ENCODE measurements at regions not wholly inside any gene's neighbourhood (a gene's known extent, or its start where the extent isn't known, plus 50 kb on each side); places are given as distances from the start of the nearest gene placed in this dataset.

- peak; percentile 78 for DNase-seq (ENCODE audit: low read depth, low spot score)
These were observed 484.5 kb upstream of the NR2F2 start for GRCh38 chr15:95845862-95846515.

DNA sequence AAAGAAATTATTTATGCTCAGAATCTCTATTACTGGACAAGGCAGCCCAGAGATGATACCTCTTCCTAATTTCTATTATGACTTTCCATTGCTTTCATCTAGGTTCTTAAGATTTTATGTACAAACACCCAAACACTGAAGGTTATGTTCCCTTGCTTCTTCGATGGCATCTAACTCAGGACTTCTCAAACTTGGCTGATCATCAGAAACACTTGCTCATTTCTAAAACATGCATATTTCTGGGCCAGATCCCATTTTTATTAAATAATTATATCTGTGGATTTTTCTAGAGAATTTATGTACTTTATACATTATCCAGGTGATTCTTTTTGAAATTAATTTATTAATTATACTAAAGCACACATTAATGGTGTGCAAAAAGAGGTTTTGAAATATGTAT lies 482.4 kb upstream of the NR2F2 start:
- DNase-seq (ENCODE audit: low read depth, low spot score) = no peak

GRCh38 chr15:95850837-95851236 lies 479.7 kb upstream of the NR2F2 start:
- no peak for DNase-seq (ENCODE audit: low read depth, low spot score)

- DNase-seq (ENCODE audit: low read depth, low spot score) = no peak
These were observed 477.1 kb upstream of the NR2F2 start for GRCh38 chr15:95853350-95853749.

GRCh38 chr15:95857124-95857757 lies 473.3 kb upstream of the NR2F2 start:
- DNase-seq (ENCODE audit: low read depth, low spot score) = no peak

DNA sequence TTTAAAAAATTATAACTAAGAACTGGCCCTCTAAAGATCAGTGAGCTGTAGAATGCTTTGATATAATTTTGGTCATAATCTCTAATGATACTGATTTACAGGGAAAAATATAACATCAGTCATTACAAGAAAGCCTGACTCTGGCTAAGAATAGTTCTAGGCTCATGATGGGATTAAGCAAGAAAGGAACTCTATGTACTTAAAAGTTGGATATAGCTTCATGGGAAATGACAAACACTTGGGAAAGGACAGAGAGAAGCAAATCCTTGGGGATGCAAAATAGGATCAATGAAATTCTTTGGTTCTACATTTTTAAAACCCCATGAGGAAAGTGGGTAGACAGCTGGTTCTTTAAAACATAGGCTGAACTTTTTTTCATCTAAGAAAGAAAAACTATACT lies 472.7 kb upstream of the NR2F2 start:
- no peak for DNase-seq (ENCODE audit: low read depth, low spot score)

- DNase-seq (ENCODE audit: low read depth, low spot score) = no peak
These were observed 470.1 kb upstream of the NR2F2 start for GRCh38 chr15:95860406-95860805.

DNA sequence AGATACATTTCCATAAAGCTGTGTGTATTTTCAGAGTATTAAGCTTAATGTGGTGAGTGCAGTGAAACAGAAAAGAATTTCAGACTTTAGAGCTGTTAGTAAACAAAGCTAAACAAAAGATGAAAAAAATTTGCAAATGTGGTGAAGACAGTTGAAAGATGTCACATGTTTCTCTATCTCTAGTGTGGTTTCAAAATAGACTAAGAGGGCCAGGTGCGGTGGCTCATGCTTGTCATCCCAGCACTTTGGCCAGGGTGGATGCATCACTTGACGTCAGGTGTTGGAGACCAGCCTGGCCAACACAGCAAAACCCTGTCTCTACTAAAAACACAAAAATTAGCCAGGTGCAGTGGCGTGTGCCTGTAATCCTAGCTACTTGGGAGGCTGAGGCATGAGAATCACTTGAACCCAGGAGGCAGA lies 466.0 kb upstream of the NR2F2 start:
- DNase-seq (ENCODE audit: low read depth, low spot score) = no peak

- DNase-seq (ENCODE audit: low read depth, low spot score) = no peak
These were observed 465.2 kb upstream of the NR2F2 start for GRCh38 chr15:95865330-95865739.

DNA sequence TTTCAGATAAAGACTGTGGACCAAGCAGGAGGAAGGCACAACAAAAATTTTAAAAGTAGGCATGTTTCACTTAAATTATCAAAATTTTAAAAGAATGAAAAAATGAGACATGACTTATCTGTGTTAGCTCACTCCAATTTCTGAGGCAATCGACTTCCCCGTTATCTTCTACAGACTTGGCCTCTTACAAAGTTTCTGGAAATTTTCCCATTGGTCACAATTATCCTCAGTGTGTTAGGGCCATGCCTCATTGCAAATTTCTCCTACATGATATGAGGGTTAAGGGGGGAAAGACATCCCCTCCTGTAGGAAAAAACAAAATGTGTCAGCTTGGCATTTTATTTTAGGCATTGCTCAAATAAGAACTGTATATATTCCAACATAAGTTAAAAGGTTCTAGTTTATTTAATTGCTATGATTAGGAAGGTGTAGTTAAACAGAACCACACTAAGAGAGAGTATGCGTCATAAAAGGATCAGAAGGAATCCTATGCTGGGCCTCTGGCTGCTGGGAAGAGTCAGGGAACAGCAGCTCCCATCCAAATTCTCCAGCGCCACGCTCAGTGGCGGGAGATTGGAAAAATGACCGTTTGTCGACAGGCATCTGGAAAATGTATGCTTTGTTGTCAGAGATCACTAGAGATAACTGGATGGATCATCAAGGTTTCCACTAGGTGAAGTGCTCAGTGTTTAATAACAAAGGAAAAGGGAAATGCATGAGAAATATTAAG lies 463.6 kb upstream of the NR2F2 start:
- no peak for DNase-seq (ENCODE audit: low read depth, low spot score)

DNA sequence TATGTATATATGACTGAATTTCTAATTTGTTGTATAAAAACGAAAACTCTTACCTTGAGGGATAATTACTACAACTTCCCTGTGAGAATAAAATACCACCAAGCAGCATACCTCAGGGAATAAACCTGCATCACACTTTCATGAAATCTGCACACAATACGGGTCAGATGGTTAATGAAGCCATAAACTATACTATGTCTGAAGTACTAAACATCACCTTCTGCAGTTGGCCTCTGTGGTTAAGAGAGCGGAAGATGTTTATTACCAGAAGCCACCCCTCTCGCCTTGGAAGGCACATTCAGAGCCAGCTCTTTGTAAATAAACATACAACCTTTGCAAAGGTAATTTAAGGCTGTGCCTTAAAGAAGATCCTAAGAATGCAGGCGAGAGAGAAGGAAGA lies 462.1 kb upstream of the NR2F2 start:
- DNase-seq (ENCODE audit: low read depth, low spot score) = no peak

- DNase-seq (ENCODE audit: low read depth, low spot score) = no peak
These were observed 461.5 kb upstream of the NR2F2 start for GRCh38 chr15:95868970-95869369.

GRCh38 chr15:95869920-95870319 lies 460.6 kb upstream of the NR2F2 start:
- DNase-seq (ENCODE audit: low read depth, low spot score) = no peak

- no peak for DNase-seq (ENCODE audit: low read depth, low spot score)
These were observed 458.1 kb upstream of the NR2F2 start for GRCh38 chr15:95872366-95872771.

DNA sequence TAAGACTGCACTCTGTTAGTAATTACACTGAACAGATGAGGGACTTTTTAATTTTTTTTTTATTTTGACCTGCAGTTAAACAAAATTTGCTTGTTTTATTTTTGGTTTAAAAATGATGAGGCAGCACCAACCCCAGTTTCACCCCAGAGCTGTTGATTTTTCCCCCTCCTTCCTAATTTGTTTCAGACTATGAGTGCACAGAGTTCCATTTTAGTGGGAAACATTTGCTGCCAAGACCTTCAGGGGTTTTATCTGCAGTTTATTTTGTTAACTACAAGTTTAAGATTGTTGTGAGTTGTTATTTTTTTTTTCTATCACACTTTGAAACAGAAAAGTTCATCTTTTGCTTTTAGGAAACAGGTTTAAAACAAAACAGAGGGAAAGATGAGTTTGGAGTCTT lies 455.9 kb upstream of the NR2F2 start:
- DNase-seq (ENCODE audit: low read depth, low spot score) = no peak

DNA sequence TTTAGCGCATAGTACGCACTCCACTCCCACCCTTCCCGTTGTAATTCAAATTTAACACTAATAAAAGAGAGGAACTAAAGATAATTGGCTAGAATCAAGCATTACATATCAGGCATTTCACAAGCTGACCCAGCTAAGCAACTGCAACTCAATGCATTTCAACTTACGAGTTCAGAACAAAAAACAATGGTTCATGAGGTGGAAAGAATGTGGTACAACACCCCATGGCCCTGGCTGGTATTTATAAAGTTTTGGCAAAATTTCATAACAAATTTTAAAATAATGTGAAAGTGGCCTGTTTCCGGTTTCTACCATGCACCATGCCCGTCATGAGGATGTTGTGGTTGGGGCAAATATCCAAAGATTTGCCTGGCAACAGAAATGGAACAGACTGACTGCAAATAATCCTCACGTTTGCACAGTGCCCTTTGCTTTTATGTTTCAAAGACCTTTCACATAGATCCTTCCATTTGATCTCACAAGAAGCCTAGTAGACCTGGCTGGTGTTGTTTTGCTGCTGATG lies 455.3 kb upstream of the NR2F2 start:
- DNase-seq (ENCODE audit: low read depth, low spot score) = no peak

DNA sequence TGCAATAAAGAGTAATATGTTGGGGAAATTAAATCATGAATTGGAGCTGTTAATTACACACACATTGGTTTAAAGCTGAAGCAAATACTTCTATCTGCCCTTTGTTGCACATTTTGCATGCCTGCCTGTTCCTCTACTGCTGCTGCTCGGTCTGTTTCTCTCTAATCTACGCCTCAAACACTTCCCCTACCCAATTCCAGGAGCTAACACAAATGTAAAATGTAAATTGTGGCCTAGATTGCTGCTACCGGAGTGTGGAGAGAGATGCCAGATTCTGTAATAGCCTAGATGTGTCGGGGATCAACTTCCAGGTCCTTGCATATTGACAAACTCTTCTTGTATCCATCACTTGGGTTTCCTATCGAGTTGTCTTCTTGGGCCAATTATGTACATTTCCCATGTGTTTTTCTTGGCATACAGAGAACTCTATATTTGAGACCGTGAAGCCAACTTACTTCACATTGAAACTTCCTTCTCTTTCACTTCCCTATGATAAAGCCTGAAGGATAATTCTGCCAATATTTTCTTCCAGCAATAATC lies 450.4 kb upstream of the NR2F2 start:
- no peak for DNase-seq (ENCODE audit: low read depth, low spot score)

GRCh38 chr15:95880630-95881029 lies 449.9 kb upstream of the NR2F2 start:
- no peak for DNase-seq (ENCODE audit: low read depth, low spot score)

- no peak for DNase-seq (ENCODE audit: low read depth, low spot score)
These were observed 447.4 kb upstream of the NR2F2 start for GRCh38 chr15:95883064-95883463.

DNA sequence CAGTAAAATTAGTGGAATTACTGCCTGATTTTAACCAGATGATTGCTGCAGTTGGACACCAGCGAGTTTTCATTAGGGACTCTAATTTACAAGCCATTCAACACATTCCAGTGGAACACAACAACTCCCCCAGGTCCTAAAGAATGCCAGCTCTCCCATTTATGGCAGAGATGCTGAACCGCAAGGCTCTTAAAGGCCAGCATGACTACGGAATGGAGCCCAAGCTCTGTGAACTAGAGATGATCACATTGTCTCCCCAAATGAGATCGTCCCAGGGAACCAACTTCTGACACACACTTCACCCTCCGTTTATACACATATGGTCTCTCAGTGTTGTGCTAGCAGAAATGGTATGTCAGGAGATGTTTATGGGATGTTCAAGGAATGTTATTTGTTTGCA lies 446.2 kb upstream of the NR2F2 start:
- DNase-seq (ENCODE audit: low read depth, low spot score) = no peak

- DNase-seq (ENCODE audit: low read depth, low spot score) = no peak
These were observed 442.7 kb upstream of the NR2F2 start for GRCh38 chr15:95887666-95888390.

GRCh38 chr15:95888762-95889161 lies 441.7 kb upstream of the NR2F2 start:
- DNase-seq (ENCODE audit: low read depth, low spot score) = no peak

Measured in smooth muscle cell of the brain vasculature (primary cell).